HCT116 (cell line): ENCODE measurements at regions not wholly inside any gene's neighbourhood (a gene's known extent, or its start where the extent isn't known, plus 50 kb on each side); places are given as distances from the start of the nearest gene placed in this dataset.
"Not testable (repeated sequence)": the region's sequence is repeated elsewhere in the genome, so short reads cannot be mapped to it uniquely, and the experiment has no call there.

Experiments
- CEBPB ChIP-seq: IDR thresholded peaks from 2 replicates; pipeline ENCODE4 v1.6.1; 2012; ENCODE audit warnings: low read depth
- CTCF ChIP-seq, 3 experiments: fragments of 200-600 bp in 1 of 3; sonication (generic) in 1 of 3; IDR thresholded peaks in 2 of 3; conservative IDR thresholded peaks in 1 of 3; 2 replicates each; pipeline ENCODE4 v1.5.1; 2012 to 2017; ENCODE audit warnings: low read depth in 2 of 3, low read length in 2 of 3, antibody characterized with exemption in 1 of 3, borderline replicate concordance in 1 of 3, control low read depth in 1 of 3, mild to moderate bottlenecking in 1 of 3, mixed read lengths in 1 of 3, mixed run types in 1 of 3, moderate library complexity in 1 of 3; ENCODE audit not compliant: insufficient read depth in 1 of 3
- EZH2 ChIP-seq: fragments of 200-600 bp; sonication (generic); IDR thresholded peaks from 2 replicates; pipeline ENCODE4 v1.6.1; 2017; ENCODE audit warnings: antibody characterized with exemption, mixed run types
- FOSL1 ChIP-seq: IDR thresholded peaks from 2 replicates; pipeline ENCODE4 v1.6.1; 2012; ENCODE audit warnings: low read depth
- JUND ChIP-seq: IDR thresholded peaks from 2 replicates; pipeline ENCODE4 v1.6.1; 2012
- POLR2A ChIP-seq: IDR thresholded peaks from 2 replicates; pipeline ENCODE4 v1.7.0; 2011; ENCODE audit warnings: borderline replicate concordance; ENCODE audit not compliant: insufficient read depth, insufficient read length; ENCODE audit errors: extremely low read depth
- RAD21 ChIP-seq: IDR thresholded peaks from 2 replicates; pipeline ENCODE4 v1.6.1; 2012; ENCODE audit warnings: low read depth, mild to moderate bottlenecking
- REST ChIP-seq: IDR thresholded peaks from 2 replicates; pipeline ENCODE4 v1.6.1; 2012; ENCODE audit warnings: low read depth
- SP1 ChIP-seq: IDR thresholded peaks from 2 replicates; pipeline ENCODE4 v1.6.1; 2012; ENCODE audit warnings: low read depth
- TCF7L2 ChIP-seq: IDR thresholded peaks from 2 replicates; pipeline ENCODE4 v1.7.0; 2011; ENCODE audit warnings: borderline replicate concordance, inconsistent platforms; ENCODE audit not compliant: insufficient read depth, insufficient read length; ENCODE audit errors: extremely low read depth
- YY1 ChIP-seq: IDR thresholded peaks from 2 replicates; pipeline ENCODE4 v1.6.1; 2011; ENCODE audit warnings: low read length, low read depth, moderate library complexity, mild to moderate bottlenecking; ENCODE audit not compliant: insufficient replicate concordance; ENCODE audit errors: extremely low read depth
- ZFX ChIP-seq: fragments of 450-650 bp; IDR thresholded peaks from 2 replicates; pipeline ENCODE4 v1.6.1; 2017
- ZNF274 ChIP-seq: fragments of 200-500 bp; sonication (Bioruptor generic); IDR thresholded peaks from 2 replicates; pipeline ENCODE4 v1.6.1; 2014; ENCODE audit warnings: mild to moderate bottlenecking, low read depth, low read length, inconsistent platforms

GRCh38 chr3:36082958-36083357 is 297.3 kb upstream of the STAC start:
- not testable (repeated sequence) for TF ChIP-seq CTCF (IDR thresholded peaks at IDR 0.05 in 2 of 3, conservative IDR thresholded peaks at IDR 0.05 in 1 of 3; ENCODE audit: borderline replicate concordance in 1 of 3, insufficient read depth in 1 of 3, low read depth in 2 of 3, low read length in 2 of 3); FOSL1; RAD21; CEBPB; POLR2A; EZH2; ZFX; YY1; JUND; REST; TCF7L2; ZNF274; SP1
